ENCODE measurements at regions not wholly inside any gene's neighbourhood (a gene's known extent, or its start where the extent isn't known, plus 50 kb on each side); places are given as distances from the start of the nearest gene placed in this dataset.

DNA sequence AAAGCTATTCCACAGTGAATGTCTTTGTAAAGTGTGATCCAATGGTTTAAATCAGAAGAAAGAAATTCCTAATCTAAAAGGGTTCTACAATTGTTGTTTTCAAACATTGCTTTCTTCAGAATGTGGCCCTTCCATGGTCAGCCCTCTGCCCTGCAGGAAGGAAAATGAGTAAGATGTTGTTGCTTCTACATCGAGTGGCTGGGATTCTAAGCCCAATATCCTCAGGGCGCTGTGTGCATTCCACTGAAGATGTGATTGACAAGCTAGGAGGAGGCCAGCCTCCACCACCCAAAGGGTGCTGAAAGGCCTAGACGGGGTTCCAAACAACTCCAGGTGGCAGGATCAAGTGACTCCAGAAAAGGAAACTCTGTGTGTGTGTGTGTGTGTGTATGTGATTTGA is 316.9 kb upstream of the TSHZ3 start:
- no peak for DNase-seq (ENCODE audit: low read depth)
- H3K4me3 ChIP-seq (ENCODE audit: low read depth, low read length) = no peak overlapping the region
- no peak for TF ChIP-seq CTCF (IDR thresholded peaks at IDR 0.05; ENCODE audit: insufficient read depth, low read length)

DNA sequence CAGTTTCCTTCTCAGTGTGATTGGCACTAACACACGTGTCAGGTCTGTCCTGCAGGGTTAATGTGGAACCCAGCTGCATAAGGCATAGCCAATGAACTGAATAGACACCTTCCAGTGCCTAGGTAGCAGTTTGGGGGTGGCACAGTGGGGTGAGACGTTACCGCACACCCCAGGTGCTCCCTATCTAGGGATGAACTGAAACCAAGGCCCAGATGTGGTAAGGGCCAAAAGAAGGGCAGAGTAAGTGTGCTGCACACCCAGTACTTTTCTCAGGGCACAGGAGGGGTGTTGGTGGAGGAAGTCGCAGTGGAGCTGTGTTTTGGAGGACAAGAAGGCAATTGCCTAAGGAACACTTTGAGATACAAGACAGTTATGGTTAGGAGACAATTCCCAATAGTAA is 317.9 kb upstream of the TSHZ3 start:
- DNase-seq (ENCODE audit: low read depth) = no peak
- no peak overlapping the region for H3K4me3 ChIP-seq (ENCODE audit: low read depth, low read length)
- no peak for TF ChIP-seq CTCF (IDR thresholded peaks at IDR 0.05; ENCODE audit: insufficient read depth, low read length)

DNA sequence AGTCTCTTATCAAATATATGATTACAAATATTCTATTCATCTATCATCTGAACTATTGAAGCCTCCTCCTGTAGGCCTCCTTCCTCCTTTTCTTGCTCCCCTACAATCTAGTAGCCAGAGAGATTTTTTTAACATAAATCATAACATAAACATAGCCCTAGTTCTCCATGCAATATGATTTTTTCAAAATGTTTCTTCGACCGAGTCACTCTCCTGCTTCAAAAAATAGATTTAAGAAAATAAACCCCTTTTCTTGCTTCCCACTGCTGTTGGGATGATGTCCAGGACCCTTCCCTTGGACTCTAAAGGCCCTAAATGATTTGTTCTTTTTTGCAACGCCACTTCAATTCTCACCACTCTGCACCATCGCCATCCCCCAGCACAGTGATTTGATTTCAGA is 319.7 kb upstream of the TSHZ3 start:
- no peak for TF ChIP-seq CTCF (IDR thresholded peaks at IDR 0.05; ENCODE audit: insufficient read depth, low read length)
- no peak for DNase-seq (ENCODE audit: low read depth)
- no peak overlapping the region for H3K4me3 ChIP-seq (ENCODE audit: low read depth, low read length)

GRCh38 chr19:31670931-31671330 is 321.7 kb upstream of the TSHZ3 start:
- TF ChIP-seq CTCF (IDR thresholded peaks at IDR 0.05; ENCODE audit: insufficient read depth, low read length) = no peak
- no peak for DNase-seq (ENCODE audit: low read depth)
- no peak overlapping the region for H3K4me3 ChIP-seq (ENCODE audit: low read depth, low read length)

- no peak overlapping the region for H3K4me3 ChIP-seq (ENCODE audit: low read depth, low read length)
- no peak for TF ChIP-seq CTCF (IDR thresholded peaks at IDR 0.05; ENCODE audit: insufficient read depth, low read length)
- no peak for DNase-seq (ENCODE audit: low read depth)
These were observed 322.3 kb upstream of the TSHZ3 start for GRCh38 chr19:31671411-31672035.

DNA sequence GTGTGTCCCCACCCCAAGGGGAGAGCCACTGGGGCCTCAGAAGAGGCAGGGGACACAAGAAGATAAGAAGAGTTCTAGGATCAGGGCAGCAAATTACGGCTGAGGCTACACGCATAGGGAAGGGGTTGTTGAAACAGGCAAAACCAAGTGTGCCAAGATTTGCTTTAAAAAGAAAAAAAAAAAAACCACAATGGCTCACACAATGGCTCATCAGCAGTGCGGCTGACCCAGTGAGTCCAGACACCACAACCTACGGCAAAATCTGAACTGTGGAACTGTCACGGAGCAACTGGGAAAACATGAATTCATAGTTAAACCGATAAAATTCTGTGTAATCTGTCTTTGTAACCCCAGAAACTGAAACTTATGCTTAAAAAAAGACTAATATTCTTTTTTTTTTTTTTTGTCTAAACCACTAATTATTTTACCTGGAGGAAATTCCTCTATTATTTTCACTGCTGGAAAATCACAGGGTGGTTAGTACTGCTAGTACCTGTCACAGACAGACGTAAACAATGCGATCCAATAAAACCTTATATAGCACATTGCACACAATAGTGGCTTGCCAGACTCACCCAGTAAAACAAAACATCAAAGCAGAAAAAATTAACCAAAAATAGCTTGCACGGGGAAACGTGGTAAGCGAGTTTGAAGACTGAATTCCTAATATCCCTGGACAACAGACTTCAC is 325.4 kb upstream of the TSHZ3 start:
- TF ChIP-seq CTCF (IDR thresholded peaks at IDR 0.05; ENCODE audit: insufficient read depth, low read length) = no peak
- DNase-seq (ENCODE audit: low read depth) = peak; percentile 60
- no peak overlapping the region for H3K4me3 ChIP-seq (ENCODE audit: low read depth, low read length)
